Astrocyte (in vitro differentiated cells and primary cell): ENCODE measurements at regions not wholly inside any gene's neighbourhood (a gene's known extent, or its start where the extent isn't known, plus 50 kb on each side); places are given as distances from the start of the nearest gene placed in this dataset.

Source experiments
- CTCF ChIP-seq: IDR thresholded peaks from 2 replicates; pipeline ENCODE4 v1.5.1; 2011; ENCODE audit warnings: low read depth, mild to moderate bottlenecking, inconsistent platforms, low read length, moderate library complexity; ENCODE audit not compliant: insufficient read depth
- EZH2 ChIP-seq: IDR thresholded peaks from 2 replicates; pipeline ENCODE4 v1.6.1; 2012; ENCODE audit warnings: mild to moderate bottlenecking, low read length, inconsistent platforms; ENCODE audit not compliant: insufficient read depth

- TF ChIP-seq CTCF (no peak), EZH2 (no peak)
Observed at GRCh38 chr9:129331493-129331765, 153.4 kb upstream of the IER5L start.
